ENCODE measurements at regions not wholly inside any gene's neighbourhood (a gene's known extent, or its start where the extent isn't known, plus 50 kb on each side); places are given as distances from the start of the nearest gene placed in this dataset.

DNA sequence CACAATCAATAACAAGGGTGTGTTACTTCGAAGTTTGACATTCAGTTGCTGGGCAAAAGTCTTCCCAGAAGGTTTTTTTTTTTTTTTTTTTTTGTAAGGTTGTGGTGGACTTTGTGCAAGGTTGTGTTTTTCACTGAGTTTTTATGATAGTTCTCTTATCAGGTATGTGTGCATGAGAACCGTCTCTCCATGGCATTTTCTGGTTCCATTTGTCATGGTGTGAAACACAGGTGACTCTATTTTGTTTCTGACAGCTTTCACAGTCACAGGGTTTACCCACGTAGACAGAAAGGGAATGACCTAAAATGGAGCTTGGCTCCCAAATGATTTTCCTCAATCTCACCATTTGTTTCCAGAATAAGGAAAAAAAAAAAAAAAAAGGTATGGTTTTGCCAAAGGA lies 1377.2 kb upstream of the CADM2 start (continued):
- TF ChIP-seq, protein P1, sequence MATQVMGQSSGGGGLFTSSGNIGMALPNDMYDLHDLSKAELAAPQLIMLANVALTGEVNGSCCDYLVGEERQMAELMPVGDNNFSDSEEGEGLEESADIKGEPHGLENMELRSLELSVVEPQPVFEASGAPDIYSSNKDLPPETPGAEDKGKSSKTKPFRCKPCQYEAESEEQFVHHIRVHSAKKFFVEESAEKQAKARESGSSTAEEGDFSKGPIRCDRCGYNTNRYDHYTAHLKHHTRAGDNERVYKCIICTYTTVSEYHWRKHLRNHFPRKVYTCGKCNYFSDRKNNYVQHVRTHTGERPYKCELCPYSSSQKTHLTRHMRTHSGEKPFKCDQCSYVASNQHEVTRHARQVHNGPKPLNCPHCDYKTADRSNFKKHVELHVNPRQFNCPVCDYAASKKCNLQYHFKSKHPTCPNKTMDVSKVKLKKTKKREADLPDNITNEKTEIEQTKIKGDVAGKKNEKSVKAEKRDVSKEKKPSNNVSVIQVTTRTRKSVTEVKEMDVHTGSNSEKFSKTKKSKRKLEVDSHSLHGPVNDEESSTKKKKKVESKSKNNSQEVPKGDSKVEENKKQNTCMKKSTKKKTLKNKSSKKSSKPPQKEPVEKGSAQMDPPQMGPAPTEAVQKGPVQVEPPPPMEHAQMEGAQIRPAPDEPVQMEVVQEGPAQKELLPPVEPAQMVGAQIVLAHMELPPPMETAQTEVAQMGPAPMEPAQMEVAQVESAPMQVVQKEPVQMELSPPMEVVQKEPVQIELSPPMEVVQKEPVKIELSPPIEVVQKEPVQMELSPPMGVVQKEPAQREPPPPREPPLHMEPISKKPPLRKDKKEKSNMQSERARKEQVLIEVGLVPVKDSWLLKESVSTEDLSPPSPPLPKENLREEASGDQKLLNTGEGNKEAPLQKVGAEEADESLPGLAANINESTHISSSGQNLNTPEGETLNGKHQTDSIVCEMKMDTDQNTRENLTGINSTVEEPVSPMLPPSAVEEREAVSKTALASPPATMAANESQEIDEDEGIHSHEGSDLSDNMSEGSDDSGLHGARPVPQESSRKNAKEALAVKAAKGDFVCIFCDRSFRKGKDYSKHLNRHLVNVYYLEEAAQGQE (IDR thresholded peaks at IDR 0.05): no peak

DNA sequence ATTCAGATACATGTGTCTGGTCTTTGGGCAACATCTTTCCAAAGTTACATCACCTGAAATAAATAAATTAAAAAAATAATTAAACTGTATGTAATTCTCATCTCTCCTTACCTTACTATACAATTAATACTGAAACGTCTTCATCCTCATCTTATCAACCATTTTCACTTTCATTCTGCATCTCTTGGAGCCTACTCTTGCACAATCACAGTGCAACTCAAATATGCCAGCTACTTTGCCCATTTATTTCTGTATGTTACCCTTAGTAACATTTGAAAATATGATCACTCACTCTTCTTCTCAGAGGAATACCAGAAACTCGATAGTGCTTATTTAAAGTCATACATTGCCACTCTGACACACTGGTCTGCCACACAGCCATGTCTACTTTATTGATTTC lies 1357.1 kb upstream of the CADM2 start:
- Histone ChIP-seq H3K9ac (ENCODE audit: low read depth in 1 of 2, low read length in 2 of 2) (no peak overlapping the region), H3K9me3 (ENCODE audit: control insufficient read depth in 4 of 4, low read length in 3 of 4) (no peaks in the 10 kb centered on the region), H3K4me3 (ENCODE audit: low read depth in 1 of 3, low read length in 3 of 3) (no peak overlapping the region), H3K27ac (ENCODE audit: low read depth in 1 of 2, low read length in 2 of 2) (no peak overlapping the region), H3K4me1 (ENCODE audit: control insufficient read depth in 4 of 4, insufficient read depth in 4 of 4, low read length in 3 of 4) (no peaks in the 10 kb centered on the region), H3K36me3 (ENCODE audit: control insufficient read depth in 4 of 4, insufficient read depth in 3 of 4, low read depth in 1 of 4, low read length in 3 of 4) (no peaks in the 10 kb centered on the region), H3K27me3 (ENCODE audit: control insufficient read depth in 4 of 4, insufficient read depth in 4 of 4, low read length in 3 of 4) (no peaks in the 10 kb centered on the region)
- TF ChIP-seq GABPA (IDR thresholded peaks at IDR 0.05 in 1 of 2, conservative IDR thresholded peaks at IDR 0.05 in 1 of 2) (no peak), TAF1 (conservative IDR thresholded peaks at IDR 0.05) (no peak)
- TF ChIP-seq, protein P2, sequence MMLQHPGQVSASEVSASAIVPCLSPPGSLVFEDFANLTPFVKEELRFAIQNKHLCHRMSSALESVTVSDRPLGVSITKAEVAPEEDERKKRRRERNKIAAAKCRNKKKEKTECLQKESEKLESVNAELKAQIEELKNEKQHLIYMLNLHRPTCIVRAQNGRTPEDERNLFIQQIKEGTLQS (IDR thresholded peaks at IDR 0.05): no peak
- DNase-seq (ENCODE audit: low spot score): no peak
- WGBS: 48% methylated on average over 2 of the region's 2 CpGs

DNA sequence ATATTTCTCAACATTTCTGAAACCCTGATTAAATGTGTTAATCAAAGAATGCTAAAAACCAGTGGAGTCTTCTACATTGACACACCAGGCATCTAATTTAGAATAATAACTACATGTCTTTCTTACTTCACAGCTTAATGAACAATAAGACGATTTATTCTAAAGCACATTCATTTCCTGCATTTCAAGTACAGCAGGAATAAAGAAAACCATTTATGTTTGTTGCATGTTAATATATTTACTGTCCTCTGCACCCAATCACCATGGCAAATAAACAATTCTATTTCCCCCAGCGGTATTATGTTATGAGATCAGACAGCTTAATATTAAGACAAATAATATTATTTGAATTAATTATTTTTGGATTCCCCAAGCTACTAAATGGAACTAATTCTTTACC lies 1336.3 kb upstream of the CADM2 start:
- WGBS: 66% methylated on average over 2 of the region's 2 CpGs
- Histone ChIP-seq H3K4me1 (ENCODE audit: control insufficient read depth in 4 of 4, insufficient read depth in 4 of 4, low read length in 3 of 4) (no peaks in the 10 kb centered on the region), H3K4me3 (ENCODE audit: low read depth in 1 of 3, low read length in 3 of 3) (no peak overlapping the region), H3K36me3 (ENCODE audit: control insufficient read depth in 4 of 4, insufficient read depth in 3 of 4, low read depth in 1 of 4, low read length in 3 of 4) (no peaks in the 10 kb centered on the region), H3K27me3 (ENCODE audit: control insufficient read depth in 4 of 4, insufficient read depth in 4 of 4, low read length in 3 of 4) (no peaks in the 10 kb centered on the region), H3K27ac (ENCODE audit: low read depth in 1 of 2, low read length in 2 of 2) (no peak overlapping the region), H3K9ac (ENCODE audit: low read depth in 1 of 2, low read length in 2 of 2) (no peak overlapping the region), H3K9me3 (ENCODE audit: control insufficient read depth in 4 of 4, low read length in 3 of 4) (peaks cover 0 to 4% (median 0%) of the 10 kb centered on the region in 4 donors)
- DNase-seq (ENCODE audit: low spot score): no peak
- TF ChIP-seq FOXA2 (IDR thresholded peaks at IDR 0.05): no peak
- TF ChIP-seq, protein P3, sequence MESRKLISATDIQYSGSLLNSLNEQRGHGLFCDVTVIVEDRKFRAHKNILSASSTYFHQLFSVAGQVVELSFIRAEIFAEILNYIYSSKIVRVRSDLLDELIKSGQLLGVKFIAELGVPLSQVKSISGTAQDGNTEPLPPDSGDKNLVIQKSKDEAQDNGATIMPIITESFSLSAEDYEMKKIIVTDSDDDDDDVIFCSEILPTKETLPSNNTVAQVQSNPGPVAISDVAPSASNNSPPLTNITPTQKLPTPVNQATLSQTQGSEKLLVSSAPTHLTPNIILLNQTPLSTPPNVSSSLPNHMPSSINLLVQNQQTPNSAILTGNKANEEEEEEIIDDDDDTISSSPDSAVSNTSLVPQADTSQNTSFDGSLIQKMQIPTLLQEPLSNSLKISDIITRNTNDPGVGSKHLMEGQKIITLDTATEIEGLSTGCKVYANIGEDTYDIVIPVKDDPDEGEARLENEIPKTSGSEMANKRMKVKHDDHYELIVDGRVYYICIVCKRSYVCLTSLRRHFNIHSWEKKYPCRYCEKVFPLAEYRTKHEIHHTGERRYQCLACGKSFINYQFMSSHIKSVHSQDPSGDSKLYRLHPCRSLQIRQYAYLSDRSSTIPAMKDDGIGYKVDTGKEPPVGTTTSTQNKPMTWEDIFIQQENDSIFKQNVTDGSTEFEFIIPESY (IDR thresholded peaks at IDR 0.05): no peak
- no peak for TF ChIP-seq NR2F2 (IDR thresholded peaks at IDR 0.05)
- TF ChIP-seq, protein P1 (IDR thresholded peaks at IDR 0.05): no peak
- no peak for TF ChIP-seq RXRA (IDR thresholded peaks at IDR 0.05)
- TF ChIP-seq, protein P4, sequence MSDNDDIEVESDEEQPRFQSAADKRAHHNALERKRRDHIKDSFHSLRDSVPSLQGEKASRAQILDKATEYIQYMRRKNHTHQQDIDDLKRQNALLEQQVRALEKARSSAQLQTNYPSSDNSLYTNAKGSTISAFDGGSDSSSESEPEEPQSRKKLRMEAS (IDR thresholded peaks at IDR 0.05): no peak
- TF ChIP-seq HNF4A (conservative IDR thresholded peaks at IDR 0.05): no peak
- no peak for TF ChIP-seq RAD21 (IDR thresholded peaks at IDR 0.05)
- no peak for TF ChIP-seq YY1 (IDR thresholded peaks at IDR 0.05)
- TF ChIP-seq TAF1 (conservative IDR thresholded peaks at IDR 0.05): no peak
- no peak for TF ChIP-seq SP1 (IDR thresholded peaks at IDR 0.05)
- TF ChIP-seq EGR1 (IDR thresholded peaks at IDR 0.05; ENCODE audit: low read depth in 2 of 2): no peak
- no peak for TF ChIP-seq JUND (IDR thresholded peaks at IDR 0.05)
- TF ChIP-seq FOXA1 (IDR thresholded peaks at IDR 0.05): no peak
- TF ChIP-seq, protein P2 (IDR thresholded peaks at IDR 0.05): no peak
- TF ChIP-seq, protein P5, sequence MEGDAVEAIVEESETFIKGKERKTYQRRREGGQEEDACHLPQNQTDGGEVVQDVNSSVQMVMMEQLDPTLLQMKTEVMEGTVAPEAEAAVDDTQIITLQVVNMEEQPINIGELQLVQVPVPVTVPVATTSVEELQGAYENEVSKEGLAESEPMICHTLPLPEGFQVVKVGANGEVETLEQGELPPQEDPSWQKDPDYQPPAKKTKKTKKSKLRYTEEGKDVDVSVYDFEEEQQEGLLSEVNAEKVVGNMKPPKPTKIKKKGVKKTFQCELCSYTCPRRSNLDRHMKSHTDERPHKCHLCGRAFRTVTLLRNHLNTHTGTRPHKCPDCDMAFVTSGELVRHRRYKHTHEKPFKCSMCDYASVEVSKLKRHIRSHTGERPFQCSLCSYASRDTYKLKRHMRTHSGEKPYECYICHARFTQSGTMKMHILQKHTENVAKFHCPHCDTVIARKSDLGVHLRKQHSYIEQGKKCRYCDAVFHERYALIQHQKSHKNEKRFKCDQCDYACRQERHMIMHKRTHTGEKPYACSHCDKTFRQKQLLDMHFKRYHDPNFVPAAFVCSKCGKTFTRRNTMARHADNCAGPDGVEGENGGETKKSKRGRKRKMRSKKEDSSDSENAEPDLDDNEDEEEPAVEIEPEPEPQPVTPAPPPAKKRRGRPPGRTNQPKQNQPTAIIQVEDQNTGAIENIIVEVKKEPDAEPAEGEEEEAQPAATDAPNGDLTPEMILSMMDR (IDR thresholded peaks at IDR 0.05; ENCODE audit: low read depth, low read length, missing input control): no peak
- no peak for TF ChIP-seq HNF4G (IDR thresholded peaks at IDR 0.05)

All from liver (tissue), 8 donors.